HG03342 (cell line): ENCODE measurements at regions not wholly inside any gene's neighbourhood (a gene's known extent, or its start where the extent isn't known, plus 50 kb on each side); places are given as distances from the start of the nearest gene placed in this dataset.
A peak's percentile ranks its signal among the peaks of the same experiment; 100 is the strongest.

Source experiments
- ATAC-seq: cut with Tn5 transposase; IDR thresholded peaks from one replicate; pipeline ENCODE4 v1.9.1; 2021; ENCODE audit warnings: mild to moderate bottlenecking, moderate library complexity; ENCODE audit not compliant: unreplicated experiment

GRCh38 chr2:21423854-21424253 lies 300.1 kb downstream of the TDRD15 start:
- no peak for ATAC-seq

DNA sequence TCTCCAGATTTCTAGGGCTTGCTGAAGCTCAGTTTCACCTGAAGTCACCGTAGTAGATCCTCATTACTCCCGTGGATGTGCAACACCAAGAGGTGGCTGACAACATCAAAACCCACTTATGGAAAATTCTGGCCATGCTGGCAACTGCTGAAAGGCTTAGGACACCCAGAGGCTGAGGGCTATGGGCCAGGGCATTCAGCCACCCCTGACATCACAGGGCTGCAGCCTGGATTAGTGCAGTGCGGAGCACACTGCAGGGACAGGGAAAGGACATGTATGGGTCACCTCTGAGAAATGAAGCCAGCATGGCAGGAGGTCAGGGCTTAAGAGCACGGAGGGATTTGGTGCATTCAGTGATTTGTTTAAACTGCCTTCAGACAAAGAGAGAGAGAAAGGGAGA lies 300.6 kb downstream of the TDRD15 start:
- no peak for ATAC-seq

DNA sequence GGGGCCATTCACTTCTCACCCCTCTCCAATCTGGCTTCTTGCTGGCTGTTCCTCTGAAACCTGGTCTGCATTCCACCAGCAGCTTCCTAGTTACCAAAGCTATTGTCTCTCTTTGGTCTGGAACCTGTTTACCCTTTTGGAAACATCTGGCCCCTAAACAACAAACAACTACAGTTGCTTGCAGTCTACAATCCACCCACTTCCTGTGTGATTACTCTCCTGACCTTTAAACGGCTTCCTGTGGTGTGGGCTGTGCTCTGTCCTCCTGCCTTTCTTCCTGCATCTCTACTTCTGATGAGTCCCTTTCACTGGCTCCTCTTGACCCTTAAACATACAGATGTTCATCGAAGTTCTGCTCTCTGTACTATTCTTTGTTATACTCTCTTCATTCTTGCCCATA lies 303.8 kb downstream of the TDRD15 start:
- ATAC-seq: no peak

- no peak for ATAC-seq
These were observed 305.0 kb downstream of the TDRD15 start for GRCh38 chr2:21428754-21429153.

- no peak for ATAC-seq
These were observed 306.0 kb downstream of the TDRD15 start for GRCh38 chr2:21429747-21430146.

- ATAC-seq: no peak
These were observed 307.3 kb downstream of the TDRD15 start for GRCh38 chr2:21431078-21431477.

GRCh38 chr2:21438949-21439348 lies 315.2 kb downstream of the TDRD15 start:
- peak; percentile 77 for ATAC-seq

GRCh38 chr2:21441442-21441841 lies 317.7 kb downstream of the TDRD15 start:
- ATAC-seq: no peak

GRCh38 chr2:21443494-21444105 lies 319.8 kb downstream of the TDRD15 start:
- ATAC-seq: no peak

GRCh38 chr2:21449881-21450280 lies 326.1 kb downstream of the TDRD15 start:
- ATAC-seq: no peak

DNA sequence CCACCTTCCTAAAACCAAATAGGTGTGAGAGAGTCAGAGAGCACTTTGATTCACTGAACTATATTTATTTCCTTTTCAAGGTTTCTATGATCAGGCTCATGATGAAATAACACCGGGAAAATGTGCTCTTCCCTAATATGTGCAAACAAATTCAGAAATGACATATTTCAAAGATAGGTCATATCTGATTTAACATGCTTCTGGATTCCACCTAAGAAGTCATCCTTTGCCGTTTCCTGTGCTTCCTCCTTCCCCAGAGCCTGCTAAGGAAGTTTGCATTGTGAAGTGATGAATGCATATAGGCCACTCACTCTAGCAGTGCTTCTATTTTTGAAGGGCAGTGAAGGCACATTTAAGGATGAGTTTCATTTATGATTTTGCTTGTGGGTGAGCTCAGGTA lies 327.6 kb downstream of the TDRD15 start:
- ATAC-seq: no peak

GRCh38 chr2:21452263-21452662 lies 328.5 kb downstream of the TDRD15 start:
- no peak for ATAC-seq

GRCh38 chr2:21452678-21453077 lies 328.9 kb downstream of the TDRD15 start:
- ATAC-seq: no peak

GRCh38 chr2:21453723-21454450 lies 330.1 kb downstream of the TDRD15 start:
- no peak for ATAC-seq

- no peak for ATAC-seq
These were observed 331.1 kb downstream of the TDRD15 start for GRCh38 chr2:21454839-21455238.

- ATAC-seq: no peak
These were observed 338.0 kb downstream of the TDRD15 start for GRCh38 chr2:21461754-21462240.

DNA sequence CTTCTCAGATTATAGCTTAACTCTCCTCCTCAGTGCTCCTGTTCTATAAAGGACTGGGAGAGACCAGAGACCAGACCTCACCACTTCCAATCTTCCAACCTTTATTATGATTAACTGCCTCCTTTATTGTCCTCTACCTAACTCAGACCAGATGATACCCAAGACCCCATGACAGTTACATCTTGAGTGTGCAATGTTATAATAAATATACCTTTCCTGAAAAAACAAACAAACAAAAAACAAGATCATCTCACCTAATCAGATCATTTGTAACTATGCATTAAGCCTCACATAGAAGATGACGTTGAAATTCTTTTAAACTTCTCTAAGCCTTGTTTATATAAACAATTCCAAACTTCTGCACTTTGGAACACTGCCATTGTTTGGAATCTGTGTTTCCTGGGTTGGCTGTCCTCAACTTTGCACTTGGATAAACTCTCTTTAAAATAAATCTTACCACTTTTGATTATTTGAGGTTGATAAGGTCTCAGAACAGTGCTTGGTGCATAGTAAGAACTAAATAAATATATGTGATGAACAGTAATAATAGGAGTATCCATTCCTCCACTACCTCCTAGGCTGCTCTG lies 342.7 kb downstream of the TDRD15 start:
- ATAC-seq: no peak

GRCh38 chr2:21467280-21467818 lies 343.6 kb downstream of the TDRD15 start:
- ATAC-seq: no peak

DNA sequence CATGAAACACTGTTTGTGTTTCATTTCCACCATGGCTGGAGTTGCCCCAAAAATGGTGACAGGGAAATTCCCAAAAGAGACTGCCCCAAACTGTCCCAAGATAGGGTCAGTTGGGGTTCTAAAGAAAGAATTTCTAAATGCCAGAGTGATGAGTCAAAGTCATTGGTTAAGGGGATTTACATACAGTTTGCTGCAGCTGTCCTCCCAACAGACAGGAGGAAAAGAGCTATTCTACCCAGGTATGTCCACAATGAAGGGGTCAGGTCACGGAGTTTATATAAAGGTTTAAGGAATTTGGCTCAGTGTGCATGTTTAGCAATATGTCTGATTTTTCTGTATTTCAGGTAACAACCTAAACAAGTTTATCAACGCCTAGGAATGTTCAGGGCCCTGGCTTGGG lies 344.1 kb downstream of the TDRD15 start:
- ATAC-seq: no peak

DNA sequence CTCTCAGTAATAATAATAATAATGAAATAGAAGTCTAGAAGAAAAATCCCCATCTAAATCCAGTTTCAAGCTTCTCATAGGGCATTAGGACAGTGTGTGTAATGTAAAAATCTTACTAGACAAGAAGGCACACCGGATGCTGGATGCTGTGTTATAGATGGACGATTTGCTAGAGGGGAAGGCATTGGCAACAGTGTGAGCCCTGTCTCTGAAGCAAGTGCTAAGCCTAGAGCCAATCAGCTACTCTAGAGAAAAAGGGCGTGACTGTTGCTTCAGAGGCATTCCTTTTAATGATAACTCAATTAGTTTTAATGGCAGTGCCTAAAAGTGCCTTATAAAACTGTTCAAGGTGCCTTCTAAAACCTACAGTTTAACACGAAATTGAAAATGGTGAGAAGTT lies 344.9 kb downstream of the TDRD15 start:
- ATAC-seq: no peak

GRCh38 chr2:21469158-21469557 lies 345.4 kb downstream of the TDRD15 start:
- no peak for ATAC-seq

GRCh38 chr2:21469564-21469963 lies 345.8 kb downstream of the TDRD15 start:
- ATAC-seq: no peak
